ENCODE measurements at regions not wholly inside any gene's neighbourhood (a gene's known extent, or its start where the extent isn't known, plus 50 kb on each side); places are given as distances from the start of the nearest gene placed in this dataset.

GRCh38 chr1:57741521-57741920 is 317.7 kb upstream of the DAB1 start:
- intact Hi-C loops (cut with micrococcal nuclease): no loop called here
- no peaks in the 10 kb centered on the region for H3K9me3 ChIP-seq (ENCODE audit: control insufficient read depth in 1 of 2, insufficient read depth in 1 of 2, low read depth in 1 of 2, low read length in 2 of 2)
- H3K36me3 ChIP-seq (ENCODE audit: control insufficient read depth in 1 of 2, insufficient read depth in 2 of 2, low read length in 2 of 2): no peaks in the 10 kb centered on the region
- DNase-seq (ENCODE audit: low read depth, low spot score) (no peak), ATAC-seq (no peak)
- H4K20me1 ChIP-seq (ENCODE audit: insufficient read depth): no peaks in the 10 kb centered on the region
- ChIA-PET CTCF (no interaction called here), RAD21 (ENCODE audit: low non-redundant PET in 1 of 2, low total read pairs in 2 of 2, uncharacterized antibody in 2 of 2, unreplicated experiment in 2 of 2) (no interaction called here), POLR2A (no interaction called here)
- TF ChIP-seq ZBTB33 (IDR thresholded peaks at IDR 0.05; ENCODE audit: extremely low read depth, insufficient replicate concordance, low read length): no peak
- no peak for TF ChIP-seq POLR2A (IDR thresholded peaks at IDR 0.05; ENCODE audit: borderline replicate concordance, extremely low read depth, insufficient read depth, insufficient read length)
- no peak for TF ChIP-seq POLR2AphosphoS5 (IDR thresholded peaks at IDR 0.05; ENCODE audit: low read depth, low read length)
- TF ChIP-seq SRF (IDR thresholded peaks at IDR 0.05; ENCODE audit: low read depth): no peak
- no peak for TF ChIP-seq RAD21 (IDR thresholded peaks at IDR 0.05; ENCODE audit: low read depth)
- no peak for TF ChIP-seq CEBPB (IDR thresholded peaks at IDR 0.05; ENCODE audit: low read depth)
- no peak for TF ChIP-seq TCF7L2 (IDR thresholded peaks at IDR 0.05; ENCODE audit: borderline replicate concordance, extremely low read depth, insufficient read depth, insufficient read length)
- TF ChIP-seq ELF1 (IDR thresholded peaks at IDR 0.05; ENCODE audit: borderline replicate concordance, low read depth): no peak
- no peak for TF ChIP-seq ZNF274 (IDR thresholded peaks at IDR 0.05; ENCODE audit: low read depth, low read length)
- no peak for TF ChIP-seq JUND (IDR thresholded peaks at IDR 0.05)
- TF ChIP-seq EZH2 (IDR thresholded peaks at IDR 0.05): no peak
- TF ChIP-seq MAX (IDR thresholded peaks at IDR 0.05): no peak
- TF ChIP-seq CTCF (IDR thresholded peaks at IDR 0.05 in 2 of 3, conservative IDR thresholded peaks at IDR 0.05 in 1 of 3; ENCODE audit: borderline replicate concordance in 1 of 3, insufficient read depth in 1 of 3, low read depth in 2 of 3, low read length in 2 of 3): no peak
- TF ChIP-seq EZH2phosphoT487 (IDR thresholded peaks at IDR 0.05; ENCODE audit: borderline replicate concordance): no peak
- no peak overlapping the region for H3K27ac ChIP-seq (ENCODE audit: low read depth, low read length)
- H3K9me2 ChIP-seq (ENCODE audit: insufficient read depth): no peaks in the 10 kb centered on the region
- no peak overlapping the region for H3K4me3 ChIP-seq (replicated peaks in 1 of 2; ENCODE audit: low read depth in 1 of 2, low read length in 2 of 2)
- H3K79me2 ChIP-seq (ENCODE audit: insufficient read depth, low read length): no peaks in the 10 kb centered on the region
- no peaks in the 10 kb centered on the region for H3K27me3 ChIP-seq (ENCODE audit: insufficient read depth, low read length)
- no peak overlapping the region for H3K4me2 ChIP-seq (ENCODE audit: low read length)
- no peak overlapping the region for H2AFZ ChIP-seq (ENCODE audit: low read depth, low read length, poor library complexity, severe bottlenecking)
- H3K9ac ChIP-seq (ENCODE audit: low read length): no peak overlapping the region
- H3K4me1 ChIP-seq (ENCODE audit: control insufficient read depth in 1 of 2, insufficient read depth in 2 of 2, low read length in 2 of 2): no peaks in the 10 kb centered on the region
- BruUV-seq (replicated peaks): no TSS peak
